SK-N-SH treated with all-trans-retinoic acid at 6 μM for 48 hours (cell line): ENCODE measurements at regions not wholly inside any gene's neighbourhood (a gene's known extent, or its start where the extent isn't known, plus 50 kb on each side); places are given as distances from the start of the nearest gene placed in this dataset.

ENCODE experiments used
- ARNTL ChIP-seq: fragments of 450-650 bp; formaldehyde crosslinking; IDR thresholded peaks from 2 replicates; pipeline ENCODE4 v1.5.0; 2020; ENCODE audit warnings: low read depth, mild to moderate bottlenecking, moderate library complexity, borderline replicate concordance
- BACH2 ChIP-seq: fragments of 250-450 bp; sonication (Bioruptor Pico); IDR thresholded peaks from 2 replicates; pipeline ENCODE4 v1.9.0; 2021; ENCODE audit warnings: mild to moderate bottlenecking, borderline replicate concordance
- ESRRG ChIP-seq: fragments of 250-450 bp; sonication (Bioruptor Pico); IDR thresholded peaks from 2 replicates; pipeline ENCODE4 v1.6.1; 2021; ENCODE audit warnings: mild to moderate bottlenecking
- OSR1 ChIP-seq: fragments of 250-450 bp; sonication (Bioruptor Pico); IDR thresholded peaks from 2 replicates; pipeline ENCODE4 v1.8.0; 2022; ENCODE audit warnings: moderate library complexity, mild to moderate bottlenecking, inconsistent platforms
- POU6F1 ChIP-seq: fragments of 250-450 bp; sonication (Bioruptor Pico); IDR thresholded peaks from 2 replicates; pipeline ENCODE4 v1.8.0; 2021; ENCODE audit warnings: low read depth, mild to moderate bottlenecking, moderate library complexity, borderline replicate concordance
- PPARA ChIP-seq: fragments of 250-450 bp; sonication (Bioruptor Pico); IDR thresholded peaks from 2 replicates; pipeline ENCODE4 v1.5.0; 2020; ENCODE audit warnings: mild to moderate bottlenecking, borderline replicate concordance
- SNAI2 ChIP-seq: fragments of 250-450 bp; sonication (Bioruptor Pico); IDR thresholded peaks from 2 replicates; pipeline ENCODE4 v1.5.0; 2020; ENCODE audit warnings: mild to moderate bottlenecking, moderate library complexity

DNA sequence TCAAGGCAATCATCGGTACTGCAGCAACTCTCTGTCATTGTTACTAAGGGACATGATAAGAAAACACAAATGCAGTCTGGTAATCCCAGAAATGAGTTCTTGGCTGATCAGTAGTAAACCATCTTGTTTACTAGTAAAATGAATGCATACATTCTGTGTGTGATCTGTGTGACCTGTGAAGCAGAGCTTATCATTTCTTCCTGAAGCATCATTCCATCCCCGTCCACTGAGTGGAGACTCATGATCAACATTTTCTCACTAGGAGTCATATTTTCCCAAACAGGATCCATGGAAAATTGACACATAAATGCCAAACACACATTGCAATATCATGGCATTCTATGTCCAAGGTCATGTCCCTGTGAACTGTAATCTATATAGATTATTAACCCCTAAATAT lies 226.1 kb downstream of the ANKRD50 start:
- TF ChIP-seq ARNTL (CRISPR knock-in tag) (no peak), BACH2 (CRISPR knock-in tag) (no peak), PPARA (CRISPR knock-in tag) (no peak), SNAI2 (CRISPR knock-in tag) (no peak), OSR1 (no peak), POU6F1 (no peak), ESRRG (no peak)
